ENCODE measurements at regions not wholly inside any gene's neighbourhood (a gene's known extent, or its start where the extent isn't known, plus 50 kb on each side); places are given as distances from the start of the nearest gene placed in this dataset.

GRCh38 chr10:62960416-62960815 is 144.2 kb upstream of the EGR2 start:
- H2AFZ ChIP-seq (ENCODE audit: low read length): no peak overlapping the region
- no peak overlapping the region for H3K9ac ChIP-seq (ENCODE audit: low read length)
- no peaks in the 10 kb centered on the region for H3K79me2 ChIP-seq (ENCODE audit: insufficient read depth, low read length)
- H3K9me2 ChIP-seq (ENCODE audit: low read depth, low read length): no peaks in the 10 kb centered on the region
- H3K36me3 ChIP-seq (ENCODE audit: insufficient read depth, low read length): no peaks in the 10 kb centered on the region
- no peak overlapping the region for H3K4me3 ChIP-seq (ENCODE audit: low read depth, low read length, poor library complexity, severe bottlenecking)
- H3K27me3 ChIP-seq (ENCODE audit: insufficient read depth, low read length): no peaks in the 10 kb centered on the region
- H3K27ac ChIP-seq (ENCODE audit: low read depth, low read length, poor library complexity, severe bottlenecking): no peak overlapping the region
- no peaks in the 10 kb centered on the region; the same call in 1 of the 2 replicates for H3F3A ChIP-seq (ENCODE audit: insufficient read depth, low read length)
- H4K20me1 ChIP-seq (ENCODE audit: insufficient read depth, low read length): no peaks in the 10 kb centered on the region
- TF ChIP-seq CTCF (IDR thresholded peaks at IDR 0.05; ENCODE audit: low read length) (no peak), EZH2 (IDR thresholded peaks at IDR 0.05; ENCODE audit: borderline replicate concordance, low read length) (no peak)
- H3K4me1 ChIP-seq (ENCODE audit: insufficient read depth, low read length, severe bottlenecking): no peaks in the 10 kb centered on the region
- no peaks in the 10 kb centered on the region for H3K9me3 ChIP-seq (ENCODE audit: low read length)
- H3K4me2 ChIP-seq (ENCODE audit: low read length): no peak overlapping the region

GRCh38 chr10:62959553-62959952 is 143.4 kb upstream of the EGR2 start:
- Histone ChIP-seq H3K4me2 (ENCODE audit: low read length) (no peak overlapping the region), H3K27ac (ENCODE audit: low read depth, low read length, poor library complexity, severe bottlenecking) (no peak overlapping the region)
- TF ChIP-seq EZH2 (IDR thresholded peaks at IDR 0.05; ENCODE audit: borderline replicate concordance, low read length) (no peak), CTCF (IDR thresholded peaks at IDR 0.05; ENCODE audit: low read length) (no peak)

GRCh38 chr10:62958980-62959379 is 142.8 kb upstream of the EGR2 start:
- Histone ChIP-seq H3K4me3 (ENCODE audit: low read depth, low read length, poor library complexity, severe bottlenecking) (no peak overlapping the region), H3F3A (ENCODE audit: insufficient read depth, low read length) (no peaks in the 10 kb centered on the region), H3K4me1 (ENCODE audit: insufficient read depth, low read length, severe bottlenecking) (no peaks in the 10 kb centered on the region), H3K27me3 (ENCODE audit: insufficient read depth, low read length) (no peaks in the 10 kb centered on the region), H3K27ac (ENCODE audit: low read depth, low read length, poor library complexity, severe bottlenecking) (no peak overlapping the region), H3K9me2 (ENCODE audit: low read depth, low read length) (no peaks in the 10 kb centered on the region), H4K20me1 (ENCODE audit: insufficient read depth, low read length) (no peaks in the 10 kb centered on the region), H2AFZ (ENCODE audit: low read length) (no peak overlapping the region), H3K9ac (ENCODE audit: low read length) (no peak overlapping the region), H3K4me2 (ENCODE audit: low read length) (no peak overlapping the region), H3K9me3 (ENCODE audit: low read length) (no peaks in the 10 kb centered on the region), H3K36me3 (ENCODE audit: insufficient read depth, low read length) (no peaks in the 10 kb centered on the region), H3K79me2 (ENCODE audit: insufficient read depth, low read length) (no peaks in the 10 kb centered on the region)
- TF ChIP-seq CTCF (IDR thresholded peaks at IDR 0.05; ENCODE audit: low read length) (no peak), EZH2 (IDR thresholded peaks at IDR 0.05; ENCODE audit: borderline replicate concordance, low read length) (no peak)

More at GRCh38 chr10:62959553-62959952, 143.4 kb upstream of the EGR2 start:
- H3K9ac ChIP-seq (ENCODE audit: low read length): no peak overlapping the region
- no peaks in the 10 kb centered on the region for H4K20me1 ChIP-seq (ENCODE audit: insufficient read depth, low read length)
- no peaks in the 10 kb centered on the region for H3K79me2 ChIP-seq (ENCODE audit: insufficient read depth, low read length)
- no peaks in the 10 kb centered on the region for H3K36me3 ChIP-seq (ENCODE audit: insufficient read depth, low read length)
- H3K9me3 ChIP-seq (ENCODE audit: low read length): no peaks in the 10 kb centered on the region
- H3F3A ChIP-seq (ENCODE audit: insufficient read depth, low read length): no peaks in the 10 kb centered on the region
- H2AFZ ChIP-seq (ENCODE audit: low read length): no peak overlapping the region
- no peaks in the 10 kb centered on the region for H3K27me3 ChIP-seq (ENCODE audit: insufficient read depth, low read length)
- no peaks in the 10 kb centered on the region for H3K4me1 ChIP-seq (ENCODE audit: insufficient read depth, low read length, severe bottlenecking)
- H3K4me3 ChIP-seq (ENCODE audit: low read depth, low read length, poor library complexity, severe bottlenecking): no peak overlapping the region
- no peaks in the 10 kb centered on the region for H3K9me2 ChIP-seq (ENCODE audit: low read depth, low read length)

All from OCI-LY1 (cell line).